HG03460 (cell line): ENCODE measurements at regions not wholly inside any gene's neighbourhood (a gene's known extent, or its start where the extent isn't known, plus 50 kb on each side); places are given as distances from the start of the nearest gene placed in this dataset.
"Not testable (repeated sequence)": the region's sequence is repeated elsewhere in the genome, so short reads cannot be mapped to it uniquely, and the experiment has no call there.

ENCODE experiments used
- ATAC-seq: cut with Tn5 transposase; IDR thresholded peaks from one replicate; pipeline ENCODE4 v1.9.1; 2021; ENCODE audit not compliant: unreplicated experiment

- ATAC-seq = no peak
Measured at GRCh38 chr3:159748425-159748824, 240.2 kb upstream of the IL12A start.

DNA sequence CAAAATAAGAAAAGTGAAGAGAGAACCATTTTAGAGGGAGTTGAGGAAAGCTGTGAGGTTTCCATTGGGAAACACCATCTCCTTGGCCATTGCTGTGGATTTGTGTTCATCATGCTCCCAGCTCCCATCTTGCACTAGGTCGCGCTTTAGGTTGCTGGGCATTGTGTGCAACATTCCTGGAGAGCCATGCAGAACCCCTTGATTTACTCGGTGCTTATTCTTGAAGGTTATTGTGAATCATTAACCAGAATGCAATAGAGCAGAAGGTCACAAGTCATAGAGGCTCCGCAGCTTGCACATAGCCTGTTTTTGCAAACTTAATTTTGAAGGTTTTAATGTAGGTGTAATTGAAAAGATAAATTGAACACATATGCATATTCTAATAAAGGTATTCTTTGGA is 239.2 kb upstream of the IL12A start:
- no peak for ATAC-seq

DNA sequence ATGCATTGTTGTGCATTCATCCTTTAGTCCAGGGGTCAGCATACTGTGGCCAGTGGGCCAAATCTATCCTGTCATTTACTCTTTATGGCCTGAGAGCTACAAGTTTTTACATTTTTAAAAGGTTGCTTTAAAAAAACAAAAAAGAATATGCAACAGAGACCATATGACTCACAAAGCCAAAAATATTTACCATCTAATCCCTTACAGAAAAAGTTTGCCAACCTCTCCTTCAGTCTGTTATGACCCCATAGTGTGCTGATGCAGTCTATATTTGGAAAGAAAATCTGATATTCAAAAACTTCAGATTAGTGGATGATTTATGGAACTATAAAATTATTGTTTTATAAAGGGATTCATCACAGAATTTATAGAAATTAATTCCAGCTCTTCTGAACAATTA is 237.5 kb upstream of the IL12A start:
- no peak for ATAC-seq

DNA sequence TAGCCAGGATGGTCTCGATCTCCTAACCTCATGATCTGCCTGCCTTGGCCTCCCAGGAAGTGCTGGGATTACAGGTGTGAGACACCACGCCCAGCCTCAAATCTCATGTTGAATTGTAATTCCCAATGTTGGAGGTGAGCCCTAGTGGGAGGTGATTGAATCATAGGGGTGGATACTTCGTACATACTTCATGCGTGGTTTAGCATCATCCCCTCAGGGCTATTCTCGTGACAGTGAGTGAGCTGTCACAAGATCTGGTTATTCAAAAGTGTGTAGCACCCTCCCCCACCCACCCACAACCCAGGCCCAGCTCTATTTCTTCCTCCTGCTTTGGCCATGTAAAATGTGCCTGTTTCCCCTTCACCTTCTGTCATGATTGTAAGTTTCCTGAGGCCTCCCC is 236.9 kb upstream of the IL12A start:
- no peak for ATAC-seq

GRCh38 chr3:159756279-159757207 is 232.1 kb upstream of the IL12A start:
- ATAC-seq = not testable (repeated sequence)

- ATAC-seq = no peak
Measured at GRCh38 chr3:159757341-159758060, 231.1 kb upstream of the IL12A start.

GRCh38 chr3:159760046-159760445 is 228.6 kb upstream of the IL12A start:
- ATAC-seq = no peak

- ATAC-seq = no peak
Measured at GRCh38 chr3:159761369-159761768, 227.3 kb upstream of the IL12A start.

DNA sequence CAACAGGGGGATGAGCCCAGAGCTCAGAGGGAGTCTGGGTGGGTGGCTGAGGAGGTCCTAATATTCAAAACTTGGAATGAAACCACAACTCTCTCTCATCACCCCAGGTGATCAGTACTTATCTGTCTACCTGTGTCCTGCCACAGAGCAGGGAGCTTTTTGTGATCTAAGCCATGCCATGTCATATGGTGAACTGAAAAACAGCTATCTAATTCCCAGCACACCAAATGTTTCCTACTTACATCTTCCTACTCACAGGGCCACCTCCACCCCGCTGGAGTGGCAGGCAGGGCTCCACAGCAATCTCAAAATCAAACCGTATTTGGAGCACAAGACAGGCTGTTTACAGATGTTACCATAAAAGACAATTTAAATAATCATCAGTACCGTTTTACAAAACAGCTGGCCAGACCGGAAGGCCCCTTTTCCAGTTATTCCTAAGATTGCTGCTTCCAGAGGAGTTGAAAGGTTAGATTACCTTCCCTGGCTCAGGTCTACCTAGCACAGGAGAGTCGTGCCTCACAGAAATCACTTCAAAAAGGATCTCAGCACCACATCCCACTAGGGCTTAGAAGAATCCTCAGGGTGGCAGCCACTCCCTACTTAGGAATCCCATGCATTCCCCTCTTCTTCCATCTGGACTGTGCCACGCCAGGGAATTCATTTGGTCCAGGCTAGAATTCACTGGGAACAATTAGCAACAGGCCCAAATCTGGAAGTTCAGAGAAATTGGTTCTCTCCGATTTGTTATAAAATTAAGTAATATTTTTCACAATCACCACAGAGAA is 226.6 kb upstream of the IL12A start:
- no peak for ATAC-seq

- ATAC-seq = peak; percentile 37
Measured at GRCh38 chr3:159763011-159763601, 225.5 kb upstream of the IL12A start.

- ATAC-seq = peak; percentile 64
Measured at GRCh38 chr3:159763602-159764489, 224.8 kb upstream of the IL12A start.

DNA sequence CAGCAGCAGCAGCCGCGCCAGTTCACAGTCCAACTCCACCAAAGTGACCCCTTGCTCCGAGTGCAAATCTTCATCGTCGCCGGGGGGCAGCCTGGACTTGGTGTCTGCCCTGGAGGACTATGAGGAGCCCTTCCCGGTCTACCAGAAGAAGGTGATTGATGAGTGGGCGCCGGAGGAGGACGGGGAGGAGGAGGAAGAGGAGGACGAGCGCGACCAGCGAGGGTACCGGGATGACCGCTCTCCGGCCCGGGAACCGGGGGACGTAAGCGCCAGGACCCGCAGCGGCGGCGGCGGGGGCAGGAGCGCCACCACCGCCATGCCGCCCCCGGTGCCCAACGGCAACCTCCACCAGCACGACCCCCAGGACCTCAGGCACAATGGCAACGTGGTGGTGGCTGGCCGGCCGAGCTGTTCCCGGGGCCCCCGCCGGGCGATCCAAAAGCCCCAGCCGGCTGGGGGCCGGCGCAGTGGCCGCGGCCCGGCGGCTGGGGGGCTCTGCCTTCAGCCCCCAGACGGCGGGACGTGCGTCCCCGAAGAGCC is 224.1 kb upstream of the IL12A start:
- ATAC-seq = peak; percentile 19

- no peak for ATAC-seq
Measured at GRCh38 chr3:159765030-159765859, 223.4 kb upstream of the IL12A start.

DNA sequence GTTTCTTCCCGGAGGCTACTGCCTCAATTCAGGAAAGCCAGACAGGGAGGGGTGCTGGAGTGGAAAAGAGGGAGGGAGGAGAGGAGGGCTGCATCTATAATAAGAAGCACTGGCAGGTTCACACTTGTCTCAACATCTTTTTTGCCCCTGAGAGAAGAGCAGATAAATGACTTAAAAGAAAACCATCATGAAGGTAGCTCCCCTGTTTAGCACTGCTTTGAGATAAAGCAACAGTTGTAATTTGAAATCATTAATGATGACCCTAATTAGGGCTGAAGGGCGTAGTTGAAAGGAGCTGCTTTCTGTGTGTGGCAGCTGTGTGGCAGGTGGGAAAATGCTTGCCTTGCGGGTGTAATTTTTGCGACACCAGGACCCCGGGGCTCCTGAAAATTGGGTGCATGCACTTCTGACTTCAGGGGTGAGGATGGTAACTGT is 222.8 kb upstream of the IL12A start:
- no peak for ATAC-seq

DNA sequence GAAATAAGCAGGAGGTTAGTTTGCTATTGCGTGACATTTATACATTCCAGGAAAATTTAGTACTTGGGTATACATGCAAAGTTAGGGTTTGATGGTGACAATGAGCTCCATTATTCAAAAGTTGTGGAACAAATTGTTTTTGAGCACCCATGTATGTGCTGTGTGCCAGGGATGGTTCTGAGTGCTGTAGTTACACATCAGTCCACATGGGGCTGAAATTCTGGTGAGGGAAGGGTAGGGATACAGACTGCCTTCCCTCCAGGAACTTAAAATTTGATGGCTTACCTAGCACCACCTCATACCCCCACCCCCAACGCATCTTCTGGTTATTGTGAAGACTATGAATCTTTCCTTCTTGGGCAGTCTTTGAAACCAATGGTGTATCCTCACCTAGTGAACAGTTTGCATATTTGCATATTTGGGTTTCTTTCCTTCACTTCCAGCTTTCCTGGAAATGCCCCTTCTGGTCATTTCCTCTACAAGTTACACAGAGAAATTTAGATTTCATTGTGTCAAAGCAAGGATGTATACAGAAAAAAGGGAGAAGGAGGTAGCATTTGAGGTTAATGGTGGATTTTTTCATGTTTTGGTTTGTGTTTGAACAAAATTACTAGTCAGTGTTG is 222.0 kb upstream of the IL12A start:
- no peak for ATAC-seq

DNA sequence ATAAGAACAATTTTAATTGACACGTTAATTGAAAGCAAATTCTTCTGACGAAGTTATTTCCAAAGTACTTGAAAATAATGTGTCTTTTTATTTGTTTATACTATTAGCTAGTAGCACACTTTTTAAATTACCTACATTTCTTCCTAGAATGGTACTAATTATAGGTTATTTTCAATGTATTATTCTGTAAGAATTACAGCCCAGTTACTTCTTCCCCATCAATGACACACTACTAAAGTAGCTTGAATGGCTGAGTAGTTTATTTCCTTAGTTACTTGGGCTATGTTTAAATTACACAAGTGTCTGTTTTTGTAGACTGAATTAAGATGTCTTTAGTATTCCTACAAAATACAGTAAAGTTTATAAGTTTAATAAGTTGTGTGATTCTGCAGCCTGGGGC is 217.6 kb upstream of the IL12A start:
- ATAC-seq = no peak

GRCh38 chr3:159771865-159772611 is 216.6 kb upstream of the IL12A start:
- no peak for ATAC-seq

- ATAC-seq = no peak
Measured at GRCh38 chr3:159773706-159774105, 214.9 kb upstream of the IL12A start.
